NCI-H1105 treated with DMSO at 0.1 percent for 48 hours (cell line): ENCODE measurements at regions not wholly inside any gene's neighbourhood (a gene's known extent, or its start where the extent isn't known, plus 50 kb on each side); places are given as distances from the start of the nearest gene placed in this dataset.
"Not testable (repeated sequence)": the region's sequence is repeated elsewhere in the genome, so short reads cannot be mapped to it uniquely, and the experiment has no call there.

Experiments
- DNase-seq: peaks from one replicate; lab custom pipeline; 2025; lab: John Stamatoyannopoulos, UW

DNA sequence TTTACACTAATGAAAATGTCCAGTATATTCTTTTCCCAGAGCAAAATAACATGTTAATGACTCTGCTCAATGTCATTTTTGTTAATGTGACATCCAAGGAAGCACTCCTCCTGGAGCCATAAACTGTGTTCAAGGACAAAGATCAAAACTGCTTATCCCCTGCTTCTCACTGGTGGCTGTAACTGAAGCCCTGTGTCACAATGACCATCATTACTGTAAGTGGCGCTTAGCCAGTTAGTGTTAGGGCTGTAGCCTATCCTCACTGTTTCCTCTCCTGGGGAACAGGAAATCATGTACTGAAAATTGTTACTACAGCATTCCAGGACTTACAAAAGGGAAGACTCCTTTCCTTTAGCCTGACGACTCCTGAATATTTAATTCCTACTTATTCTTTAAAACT is 71.7 kb upstream of the COX7C start:
- DNase-seq = no peak

DNA sequence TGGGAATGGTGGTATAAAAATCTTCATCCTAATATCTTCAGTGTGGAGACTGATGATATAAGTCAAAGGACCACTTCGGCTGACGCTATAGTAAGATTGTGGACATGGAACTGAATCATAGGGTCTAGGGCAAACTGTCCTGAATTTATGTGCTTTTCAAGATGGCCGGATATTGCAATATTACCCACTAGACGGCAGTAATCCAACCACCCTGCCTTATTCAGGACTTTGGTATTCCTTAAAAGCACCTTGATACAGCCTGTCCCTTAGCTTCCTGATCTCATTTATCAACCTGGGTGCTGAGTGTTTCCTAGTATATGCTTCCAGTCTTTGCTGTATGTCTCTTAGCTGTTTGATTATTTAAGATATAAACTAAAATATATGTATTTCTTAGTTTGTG is 71.2 kb upstream of the COX7C start:
- DNase-seq = no peak

DNA sequence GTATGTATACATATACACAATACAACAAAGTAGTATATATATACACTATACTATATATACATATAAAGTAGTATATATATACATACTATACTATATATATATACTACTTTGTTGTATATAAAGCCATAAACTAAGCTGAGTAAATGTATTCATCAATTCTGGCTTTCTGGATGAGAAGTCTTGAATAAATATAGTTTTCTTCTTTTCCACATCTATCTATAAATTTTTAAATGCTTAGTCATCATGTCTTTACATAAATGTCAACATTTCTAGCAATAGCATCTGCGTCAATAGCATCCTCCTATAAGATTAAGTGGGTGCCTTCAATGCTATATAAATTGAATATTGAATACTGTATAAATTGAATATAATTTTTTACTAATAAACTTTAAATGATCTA is 63.1 kb upstream of the COX7C start:
- no peak for DNase-seq

DNA sequence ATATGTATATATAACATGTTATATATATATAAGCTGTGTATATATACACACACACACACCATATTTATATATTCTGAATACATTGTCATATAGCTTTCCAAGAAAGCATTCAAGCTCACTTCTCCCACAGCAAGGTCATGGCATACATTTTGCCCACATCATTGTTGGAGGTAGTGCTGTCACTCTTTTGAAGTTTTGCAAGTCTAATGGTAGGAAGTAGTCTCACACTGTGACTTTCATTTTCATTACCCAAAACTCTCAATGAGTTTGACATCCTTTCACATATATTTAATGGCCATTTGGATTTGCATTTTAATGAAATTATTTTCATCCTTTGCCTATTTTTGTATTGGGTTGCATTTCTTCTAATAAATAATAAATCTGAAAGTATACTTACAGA is 59.8 kb upstream of the COX7C start:
- DNase-seq = no peak

DNA sequence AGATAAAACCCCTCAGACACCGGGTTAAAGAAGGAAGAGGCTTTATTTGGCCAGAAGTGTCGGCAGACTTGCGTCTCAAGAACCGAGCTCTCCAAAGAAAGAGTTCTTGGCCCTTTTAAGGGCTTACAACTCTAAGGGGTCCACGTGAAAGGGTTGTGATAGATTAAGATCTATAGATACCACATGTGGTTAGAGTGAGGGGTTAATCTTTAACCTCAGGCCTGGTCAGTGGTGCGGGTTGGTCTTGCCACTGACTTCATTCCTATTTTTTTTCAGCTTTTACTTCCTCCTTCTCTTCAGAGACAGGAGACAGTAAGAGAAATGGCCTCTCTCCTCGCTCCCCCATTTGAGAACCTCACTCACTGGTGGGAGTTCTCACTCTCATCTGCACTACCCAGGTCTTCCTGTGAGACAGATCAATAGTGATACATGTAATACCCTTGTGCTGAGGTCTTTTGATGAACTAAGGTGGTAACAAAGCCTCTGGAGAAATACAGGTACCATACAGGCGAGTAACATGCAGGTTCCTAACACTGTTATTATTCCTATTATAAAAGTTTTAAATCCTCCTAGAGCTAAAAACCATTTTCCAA is 52.4 kb upstream of the COX7C start:
- DNase-seq = no peak

DNA sequence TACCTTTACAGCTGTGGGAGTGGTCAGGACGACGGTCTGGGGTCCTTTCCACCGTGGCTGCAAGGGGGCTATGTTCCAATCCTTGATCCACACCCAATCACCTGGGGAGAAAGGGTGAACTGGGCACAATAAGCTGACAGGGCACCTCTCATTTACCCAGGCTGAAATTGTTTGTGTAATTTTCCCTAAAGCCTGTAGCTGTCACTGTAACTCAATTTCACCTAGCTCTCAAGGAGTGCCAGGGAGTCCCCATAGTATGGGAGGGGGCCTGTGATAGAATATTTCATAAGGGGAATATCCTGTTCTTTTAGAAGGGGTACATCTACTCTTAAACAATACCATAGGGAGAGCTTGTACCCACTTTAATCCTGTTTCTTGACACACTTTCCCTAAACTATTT is 51.7 kb upstream of the COX7C start:
- not testable (repeated sequence) for DNase-seq
